Iris pigment epithelial cell (primary cell): ENCODE measurements at regions not wholly inside any gene's neighbourhood (a gene's known extent, or its start where the extent isn't known, plus 50 kb on each side); places are given as distances from the start of the nearest gene placed in this dataset.
A peak's percentile ranks its signal among the peaks of the same experiment; 100 is the strongest.

Source experiments
- DNase-seq: peaks from one replicate; pipeline ENCODE4 v3.0.0-alpha.2; 2011; ENCODE audit warnings: low read depth

GRCh38 chr13:111038887-111039286, 76.2 kb upstream of the ARHGEF7 start:
- DNase-seq = no peak

- DNase-seq = no peak
Observed at GRCh38 chr13:111037927-111038326, 77.2 kb upstream of the ARHGEF7 start.

GRCh38 chr13:111036665-111037064, 78.4 kb upstream of the ARHGEF7 start:
- DNase-seq = no peak

- DNase-seq = no peak
Observed at GRCh38 chr13:111035861-111036260, 79.2 kb upstream of the ARHGEF7 start.

GRCh38 chr13:111034811-111035210, 80.3 kb upstream of the ARHGEF7 start:
- DNase-seq = peak; percentile 52

GRCh38 chr13:111033172-111034130, 81.7 kb upstream of the ARHGEF7 start:
- DNase-seq = no peak

GRCh38 chr13:111031531-111031961, 83.6 kb upstream of the ARHGEF7 start:
- peak; percentile 85 for DNase-seq

GRCh38 chr13:111029957-111030609, 85.0 kb upstream of the ARHGEF7 start:
- no peak for DNase-seq

- no peak for DNase-seq
Observed at GRCh38 chr13:111027458-111028439, 87.4 kb upstream of the ARHGEF7 start.

- DNase-seq = no peak
Observed at GRCh38 chr13:111025310-111025709, 89.8 kb upstream of the ARHGEF7 start.

- no peak for DNase-seq
Observed at GRCh38 chr13:111022886-111023285, 92.2 kb upstream of the ARHGEF7 start.

- no peak for DNase-seq
Observed at GRCh38 chr13:111022241-111022640, 92.9 kb upstream of the ARHGEF7 start.

- DNase-seq = no peak
Observed at GRCh38 chr13:111021270-111021669, 93.8 kb upstream of the ARHGEF7 start.

- DNase-seq = no peak
Observed at GRCh38 chr13:111020546-111020945, 94.6 kb upstream of the ARHGEF7 start.

GRCh38 chr13:111020021-111020420, 95.1 kb upstream of the ARHGEF7 start:
- no peak for DNase-seq

- no peak for DNase-seq
Observed at GRCh38 chr13:111017755-111018459, 97.2 kb upstream of the ARHGEF7 start.

GRCh38 chr13:111013196-111013595, 98.3 kb upstream of the ANKRD10 start:
- DNase-seq = no peak

GRCh38 chr13:111011899-111012298, 97.0 kb upstream of the ANKRD10 start:
- DNase-seq = no peak

- DNase-seq = no peak
Observed at GRCh38 chr13:111008351-111008750, 93.5 kb upstream of the ANKRD10 start.

GRCh38 chr13:111007209-111007608, 92.3 kb upstream of the ANKRD10 start:
- no peak for DNase-seq

GRCh38 chr13:111006506-111007031, 91.7 kb upstream of the ANKRD10 start:
- peak; percentile 91 for DNase-seq
